ENCODE measurements at regions not wholly inside any gene's neighbourhood (a gene's known extent, or its start where the extent isn't known, plus 50 kb on each side); places are given as distances from the start of the nearest gene placed in this dataset.
"Not testable (repeated sequence)": the region's sequence is repeated elsewhere in the genome, so short reads cannot be mapped to it uniquely, and the experiment has no call there.

- H3K4me3 ChIP-seq (ENCODE audit: low read depth, low read length): no peak overlapping the region
- no peak for DNase-seq (ENCODE audit: low read depth)
- TF ChIP-seq CTCF (IDR thresholded peaks at IDR 0.05; ENCODE audit: insufficient read depth, low read depth, low read length, missing control alignments): no peak
Observed at GRCh38 chr4:127249767-127250108, 383.0 kb upstream of the INTU start.

GRCh38 chr4:127250577-127250976, 382.2 kb upstream of the INTU start:
- no peak for TF ChIP-seq CTCF (IDR thresholded peaks at IDR 0.05; ENCODE audit: insufficient read depth, low read depth, low read length, missing control alignments)
- H3K4me3 ChIP-seq (ENCODE audit: low read depth, low read length): no peak overlapping the region
- DNase-seq (ENCODE audit: low read depth): peak; percentile 18

- DNase-seq (ENCODE audit: low read depth): peak; percentile 48
- no peak overlapping the region for H3K4me3 ChIP-seq (ENCODE audit: low read depth, low read length)
- TF ChIP-seq CTCF (IDR thresholded peaks at IDR 0.05; ENCODE audit: insufficient read depth, low read depth, low read length, missing control alignments): no peak
Observed at GRCh38 chr4:127251423-127251822, 381.3 kb upstream of the INTU start.

- H3K4me3 ChIP-seq (ENCODE audit: low read depth, low read length): no peak overlapping the region
- no peak for TF ChIP-seq CTCF (IDR thresholded peaks at IDR 0.05; ENCODE audit: insufficient read depth, low read depth, low read length, missing control alignments)
- DNase-seq (ENCODE audit: low read depth): no peak
Observed at GRCh38 chr4:127256500-127256899, 376.3 kb upstream of the INTU start.

GRCh38 chr4:127261476-127261875, 371.3 kb upstream of the INTU start:
- DNase-seq (ENCODE audit: low read depth): no peak
- no peak for TF ChIP-seq CTCF (IDR thresholded peaks at IDR 0.05; ENCODE audit: insufficient read depth, low read depth, low read length, missing control alignments)
- no peak overlapping the region for H3K4me3 ChIP-seq (ENCODE audit: low read depth, low read length)

- no peak for TF ChIP-seq CTCF (IDR thresholded peaks at IDR 0.05; ENCODE audit: insufficient read depth, low read depth, low read length, missing control alignments)
- H3K4me3 ChIP-seq (ENCODE audit: low read depth, low read length): no peak overlapping the region
- DNase-seq (ENCODE audit: low read depth): no peak
Observed at GRCh38 chr4:127268367-127268766, 364.4 kb upstream of the INTU start.

- not testable (repeated sequence) for DNase-seq (ENCODE audit: low read depth); H3K4me3 ChIP-seq (ENCODE audit: low read depth, low read length)
Observed at GRCh38 chr4:127277023-127277422, 355.7 kb upstream of the INTU start.

- no peak for DNase-seq (ENCODE audit: low read depth)
- TF ChIP-seq CTCF (IDR thresholded peaks at IDR 0.05; ENCODE audit: insufficient read depth, low read depth, low read length, missing control alignments): no peak
- H3K4me3 ChIP-seq (ENCODE audit: low read depth, low read length): no peak overlapping the region
Observed at GRCh38 chr4:127284236-127284635, 348.5 kb upstream of the INTU start.

Data from GM12865 (cell line).